Nucleus accumbens (tissue), 56 donors: ENCODE measurements at regions not wholly inside any gene's neighbourhood (a gene's known extent, or its start where the extent isn't known, plus 50 kb on each side); places are given as distances from the start of the nearest gene placed in this dataset.
"Not testable (repeated sequence)": the region's sequence is repeated elsewhere in the genome, so short reads cannot be mapped to it uniquely, and the experiment has no call there.

Source experiments
- DNase-seq, 56 donors: peaks; one replicate each; lab custom pipeline; 2025; lab: John Stamatoyannopoulos, UW

- no peak for DNase-seq
Measured at GRCh38 chr16:60432472-60432871, 1603.8 kb downstream of the CDH8 start.

GRCh38 chr16:60419859-60420258, 1616.4 kb downstream of the CDH8 start:
- no peak for DNase-seq

GRCh38 chr16:60414613-60415012, 1621.6 kb downstream of the CDH8 start:
- DNase-seq = no peak

GRCh38 chr16:60413969-60414368, 1622.3 kb downstream of the CDH8 start:
- no peak for DNase-seq

- DNase-seq = no peak
Measured at GRCh38 chr16:60407606-60408005, 1628.6 kb downstream of the CDH8 start.

GRCh38 chr16:60407034-60407433, 1629.2 kb downstream of the CDH8 start:
- no peak for DNase-seq

GRCh38 chr16:60405286-60405685, 1631.0 kb downstream of the CDH8 start:
- DNase-seq = no peak

GRCh38 chr16:60404401-60404800, 1631.8 kb downstream of the CDH8 start:
- DNase-seq = no peak

- not testable (repeated sequence) for DNase-seq
Measured at GRCh38 chr16:60402941-60403340, 1633.3 kb downstream of the CDH8 start.

- no peak for DNase-seq
Measured at GRCh38 chr16:60392380-60392779, 1643.9 kb downstream of the CDH8 start.

GRCh38 chr16:60371591-60371990, 1637.5 kb upstream of the GOT2 start:
- DNase-seq = no peak

- no peak for DNase-seq
Measured at GRCh38 chr16:60367739-60368138, 1633.6 kb upstream of the GOT2 start.

GRCh38 chr16:60363566-60363965, 1629.5 kb upstream of the GOT2 start:
- no peak for DNase-seq

- not testable (repeated sequence) for DNase-seq
Measured at GRCh38 chr16:60359866-60360265, 1625.8 kb upstream of the GOT2 start.

- DNase-seq = not testable (repeated sequence)
Measured at GRCh38 chr16:60359412-60359811, 1625.3 kb upstream of the GOT2 start.

- not testable (repeated sequence) for DNase-seq
Measured at GRCh38 chr16:60357876-60358522, 1623.9 kb upstream of the GOT2 start.

- DNase-seq = no peak
Measured at GRCh38 chr16:60346256-60346655, 1612.1 kb upstream of the GOT2 start.

- DNase-seq = no peak
Measured at GRCh38 chr16:60337671-60338070, 1603.6 kb upstream of the GOT2 start.

- no peak for DNase-seq
Measured at GRCh38 chr16:60331168-60331567, 1597.1 kb upstream of the GOT2 start.

- DNase-seq = no peak
Measured at GRCh38 chr16:60329108-60329507, 1595.0 kb upstream of the GOT2 start.

GRCh38 chr16:60328152-60328551, 1594.0 kb upstream of the GOT2 start:
- no peak for DNase-seq

- no peak for DNase-seq
Measured at GRCh38 chr16:60318486-60318885, 1584.4 kb upstream of the GOT2 start.

GRCh38 chr16:60310846-60311445, 1576.8 kb upstream of the GOT2 start:
- DNase-seq = no peak
